ENCODE measurements at regions not wholly inside any gene's neighbourhood (a gene's known extent, or its start where the extent isn't known, plus 50 kb on each side); places are given as distances from the start of the nearest gene placed in this dataset.

DNA sequence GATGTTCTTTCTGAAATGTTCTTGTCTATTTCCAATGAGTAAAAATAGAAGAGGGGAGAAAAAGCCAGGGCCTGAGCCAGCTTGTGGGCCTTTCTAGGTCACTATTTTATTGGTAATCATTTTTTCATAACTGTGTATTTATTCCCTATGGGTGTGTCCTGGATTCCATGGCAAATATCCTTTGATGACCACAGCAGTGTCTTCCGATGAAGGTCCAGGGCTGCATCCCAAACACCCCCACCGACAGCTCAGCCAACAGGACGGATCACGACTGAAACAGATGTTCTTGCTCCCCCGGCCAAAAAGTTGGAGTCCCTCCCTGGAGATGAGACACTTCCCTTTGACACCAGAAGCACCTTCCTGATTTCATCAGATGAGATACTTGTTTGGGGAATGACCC is 105.4 kb upstream of the PLEKHG1 start:
- TF ChIP-seq TRIM24 (CRISPR knock-in tag; IDR thresholded peaks at IDR 0.05): no peak
- no peak for TF ChIP-seq ZNF746 (CRISPR knock-in tag; IDR thresholded peaks at IDR 0.05)
- TF ChIP-seq ZNF317 (CRISPR knock-in tag; IDR thresholded peaks at IDR 0.05): no peak
- TF ChIP-seq ZBTB1 (CRISPR knock-in tag; IDR thresholded peaks at IDR 0.05; ENCODE audit: borderline replicate concordance): no peak
- TF ChIP-seq, protein P1, sequence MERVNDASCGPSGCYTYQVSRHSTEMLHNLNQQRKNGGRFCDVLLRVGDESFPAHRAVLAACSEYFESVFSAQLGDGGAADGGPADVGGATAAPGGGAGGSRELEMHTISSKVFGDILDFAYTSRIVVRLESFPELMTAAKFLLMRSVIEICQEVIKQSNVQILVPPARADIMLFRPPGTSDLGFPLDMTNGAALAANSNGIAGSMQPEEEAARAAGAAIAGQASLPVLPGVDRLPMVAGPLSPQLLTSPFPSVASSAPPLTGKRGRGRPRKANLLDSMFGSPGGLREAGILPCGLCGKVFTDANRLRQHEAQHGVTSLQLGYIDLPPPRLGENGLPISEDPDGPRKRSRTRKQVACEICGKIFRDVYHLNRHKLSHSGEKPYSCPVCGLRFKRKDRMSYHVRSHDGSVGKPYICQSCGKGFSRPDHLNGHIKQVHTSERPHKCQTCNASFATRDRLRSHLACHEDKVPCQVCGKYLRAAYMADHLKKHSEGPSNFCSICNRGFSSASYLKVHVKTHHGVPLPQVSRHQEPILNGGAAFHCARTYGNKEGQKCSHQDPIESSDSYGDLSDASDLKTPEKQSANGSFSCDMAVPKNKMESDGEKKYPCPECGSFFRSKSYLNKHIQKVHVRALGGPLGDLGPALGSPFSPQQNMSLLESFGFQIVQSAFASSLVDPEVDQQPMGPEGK (CRISPR knock-in tag; IDR thresholded peaks at IDR 0.05): no peak
- no peak for TF ChIP-seq CBX5 (CRISPR knock-in tag; IDR thresholded peaks at IDR 0.05; ENCODE audit: borderline replicate concordance)
- no peak for TF ChIP-seq JUNB (CRISPR knock-in tag; IDR thresholded peaks at IDR 0.05; ENCODE audit: borderline replicate concordance)

All from HepG2 (cell line).